ENCODE measurements at regions not wholly inside any gene's neighbourhood (a gene's known extent, or its start where the extent isn't known, plus 50 kb on each side); places are given as distances from the start of the nearest gene placed in this dataset.

DNA sequence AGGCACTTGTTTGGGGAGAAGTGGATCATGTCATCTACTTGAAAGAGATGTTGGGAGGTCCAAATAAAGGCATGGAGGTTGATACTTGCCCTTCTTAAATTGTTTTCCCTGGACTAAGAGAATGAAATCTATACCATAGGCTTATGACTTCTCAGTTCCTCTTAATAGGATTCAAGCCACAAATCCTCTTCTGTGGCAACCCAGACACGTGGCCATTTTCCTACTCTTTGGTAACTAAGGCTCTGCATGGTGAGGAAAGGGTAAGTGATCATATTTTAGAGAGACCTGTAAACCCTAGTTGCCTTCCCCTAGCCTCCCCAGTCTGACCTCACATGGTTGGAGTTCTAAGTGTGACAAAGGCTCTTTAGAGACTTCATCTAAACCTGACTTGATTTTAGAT is 72.9 kb upstream of the CD44 start:
- TF ChIP-seq, protein P1, sequence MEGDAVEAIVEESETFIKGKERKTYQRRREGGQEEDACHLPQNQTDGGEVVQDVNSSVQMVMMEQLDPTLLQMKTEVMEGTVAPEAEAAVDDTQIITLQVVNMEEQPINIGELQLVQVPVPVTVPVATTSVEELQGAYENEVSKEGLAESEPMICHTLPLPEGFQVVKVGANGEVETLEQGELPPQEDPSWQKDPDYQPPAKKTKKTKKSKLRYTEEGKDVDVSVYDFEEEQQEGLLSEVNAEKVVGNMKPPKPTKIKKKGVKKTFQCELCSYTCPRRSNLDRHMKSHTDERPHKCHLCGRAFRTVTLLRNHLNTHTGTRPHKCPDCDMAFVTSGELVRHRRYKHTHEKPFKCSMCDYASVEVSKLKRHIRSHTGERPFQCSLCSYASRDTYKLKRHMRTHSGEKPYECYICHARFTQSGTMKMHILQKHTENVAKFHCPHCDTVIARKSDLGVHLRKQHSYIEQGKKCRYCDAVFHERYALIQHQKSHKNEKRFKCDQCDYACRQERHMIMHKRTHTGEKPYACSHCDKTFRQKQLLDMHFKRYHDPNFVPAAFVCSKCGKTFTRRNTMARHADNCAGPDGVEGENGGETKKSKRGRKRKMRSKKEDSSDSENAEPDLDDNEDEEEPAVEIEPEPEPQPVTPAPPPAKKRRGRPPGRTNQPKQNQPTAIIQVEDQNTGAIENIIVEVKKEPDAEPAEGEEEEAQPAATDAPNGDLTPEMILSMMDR (IDR thresholded peaks at IDR 0.05; ENCODE audit: low read depth, low read length, missing input control): no peak
- TF ChIP-seq, protein P2, sequence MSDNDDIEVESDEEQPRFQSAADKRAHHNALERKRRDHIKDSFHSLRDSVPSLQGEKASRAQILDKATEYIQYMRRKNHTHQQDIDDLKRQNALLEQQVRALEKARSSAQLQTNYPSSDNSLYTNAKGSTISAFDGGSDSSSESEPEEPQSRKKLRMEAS (IDR thresholded peaks at IDR 0.05): no peak
- TF ChIP-seq, protein P3, sequence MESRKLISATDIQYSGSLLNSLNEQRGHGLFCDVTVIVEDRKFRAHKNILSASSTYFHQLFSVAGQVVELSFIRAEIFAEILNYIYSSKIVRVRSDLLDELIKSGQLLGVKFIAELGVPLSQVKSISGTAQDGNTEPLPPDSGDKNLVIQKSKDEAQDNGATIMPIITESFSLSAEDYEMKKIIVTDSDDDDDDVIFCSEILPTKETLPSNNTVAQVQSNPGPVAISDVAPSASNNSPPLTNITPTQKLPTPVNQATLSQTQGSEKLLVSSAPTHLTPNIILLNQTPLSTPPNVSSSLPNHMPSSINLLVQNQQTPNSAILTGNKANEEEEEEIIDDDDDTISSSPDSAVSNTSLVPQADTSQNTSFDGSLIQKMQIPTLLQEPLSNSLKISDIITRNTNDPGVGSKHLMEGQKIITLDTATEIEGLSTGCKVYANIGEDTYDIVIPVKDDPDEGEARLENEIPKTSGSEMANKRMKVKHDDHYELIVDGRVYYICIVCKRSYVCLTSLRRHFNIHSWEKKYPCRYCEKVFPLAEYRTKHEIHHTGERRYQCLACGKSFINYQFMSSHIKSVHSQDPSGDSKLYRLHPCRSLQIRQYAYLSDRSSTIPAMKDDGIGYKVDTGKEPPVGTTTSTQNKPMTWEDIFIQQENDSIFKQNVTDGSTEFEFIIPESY (IDR thresholded peaks at IDR 0.05): no peak
- TF ChIP-seq YY1 (IDR thresholded peaks at IDR 0.05): no peak
- no peak for TF ChIP-seq EGR1 (IDR thresholded peaks at IDR 0.05; ENCODE audit: low read depth in 2 of 2)
- TF ChIP-seq, protein P4, sequence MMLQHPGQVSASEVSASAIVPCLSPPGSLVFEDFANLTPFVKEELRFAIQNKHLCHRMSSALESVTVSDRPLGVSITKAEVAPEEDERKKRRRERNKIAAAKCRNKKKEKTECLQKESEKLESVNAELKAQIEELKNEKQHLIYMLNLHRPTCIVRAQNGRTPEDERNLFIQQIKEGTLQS (IDR thresholded peaks at IDR 0.05): no peak
- TF ChIP-seq RAD21 (IDR thresholded peaks at IDR 0.05): no peak
- TF ChIP-seq, protein P5, sequence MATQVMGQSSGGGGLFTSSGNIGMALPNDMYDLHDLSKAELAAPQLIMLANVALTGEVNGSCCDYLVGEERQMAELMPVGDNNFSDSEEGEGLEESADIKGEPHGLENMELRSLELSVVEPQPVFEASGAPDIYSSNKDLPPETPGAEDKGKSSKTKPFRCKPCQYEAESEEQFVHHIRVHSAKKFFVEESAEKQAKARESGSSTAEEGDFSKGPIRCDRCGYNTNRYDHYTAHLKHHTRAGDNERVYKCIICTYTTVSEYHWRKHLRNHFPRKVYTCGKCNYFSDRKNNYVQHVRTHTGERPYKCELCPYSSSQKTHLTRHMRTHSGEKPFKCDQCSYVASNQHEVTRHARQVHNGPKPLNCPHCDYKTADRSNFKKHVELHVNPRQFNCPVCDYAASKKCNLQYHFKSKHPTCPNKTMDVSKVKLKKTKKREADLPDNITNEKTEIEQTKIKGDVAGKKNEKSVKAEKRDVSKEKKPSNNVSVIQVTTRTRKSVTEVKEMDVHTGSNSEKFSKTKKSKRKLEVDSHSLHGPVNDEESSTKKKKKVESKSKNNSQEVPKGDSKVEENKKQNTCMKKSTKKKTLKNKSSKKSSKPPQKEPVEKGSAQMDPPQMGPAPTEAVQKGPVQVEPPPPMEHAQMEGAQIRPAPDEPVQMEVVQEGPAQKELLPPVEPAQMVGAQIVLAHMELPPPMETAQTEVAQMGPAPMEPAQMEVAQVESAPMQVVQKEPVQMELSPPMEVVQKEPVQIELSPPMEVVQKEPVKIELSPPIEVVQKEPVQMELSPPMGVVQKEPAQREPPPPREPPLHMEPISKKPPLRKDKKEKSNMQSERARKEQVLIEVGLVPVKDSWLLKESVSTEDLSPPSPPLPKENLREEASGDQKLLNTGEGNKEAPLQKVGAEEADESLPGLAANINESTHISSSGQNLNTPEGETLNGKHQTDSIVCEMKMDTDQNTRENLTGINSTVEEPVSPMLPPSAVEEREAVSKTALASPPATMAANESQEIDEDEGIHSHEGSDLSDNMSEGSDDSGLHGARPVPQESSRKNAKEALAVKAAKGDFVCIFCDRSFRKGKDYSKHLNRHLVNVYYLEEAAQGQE (IDR thresholded peaks at IDR 0.05): no peak
- TF ChIP-seq HNF4G (IDR thresholded peaks at IDR 0.05): no peak
- TF ChIP-seq TAF1 (conservative IDR thresholded peaks at IDR 0.05): no peak
- TF ChIP-seq JUND (IDR thresholded peaks at IDR 0.05): no peak
- TF ChIP-seq SP1 (IDR thresholded peaks at IDR 0.05): no peak
- no peak for TF ChIP-seq HNF4A (conservative IDR thresholded peaks at IDR 0.05)
